ENCODE measurements at regions not wholly inside any gene's neighbourhood (a gene's known extent, or its start where the extent isn't known, plus 50 kb on each side); places are given as distances from the start of the nearest gene placed in this dataset.

GRCh38 chr12:102249079-102249841 is 51.6 kb upstream of the PMCH start:
- H4K20me1 ChIP-seq (ENCODE audit: insufficient read depth, low read length), result no peaks in the 10 kb centered on the region
- no peak overlapping the region for H2AFZ ChIP-seq (ENCODE audit: low read length)
- no peaks in the 10 kb centered on the region for H3K4me1 ChIP-seq (ENCODE audit: insufficient read depth, low read length, poor library complexity, severe bottlenecking)
- no peaks in the 10 kb centered on the region for H3K36me3 ChIP-seq (ENCODE audit: insufficient read depth, low read length)
- H3K9me3 ChIP-seq (ENCODE audit: low read length), result no peaks in the 10 kb centered on the region
- intact Hi-C loops (cut with micrococcal nuclease; ENCODE audit: unreplicated experiment), result no loop called here
- H3K27ac ChIP-seq (ENCODE audit: low read depth, low read length, poor library complexity, severe bottlenecking), result no peak overlapping the region
- BruUV-seq (replicated peaks), result no TSS peak
- H3K9me2 ChIP-seq (ENCODE audit: insufficient read depth, low read length), result no peaks in the 10 kb centered on the region
- no peak for TF ChIP-seq EZH2phosphoT487 (IDR thresholded peaks at IDR 0.05; ENCODE audit: borderline replicate concordance, low read depth, low read length)
- TF ChIP-seq CTCF (conservative IDR thresholded peaks at IDR 0.05; ENCODE audit: low read length), result no peak
- CTCF ChIA-PET (ENCODE audit: unreplicated experiment), result interaction anchor here (0.6 kb wide), 1 partner anchor 391 kb away, joined by 3 read pairs; no protein-coding TSS in a partner anchor
- no peak for DNase-seq (ENCODE audit: low spot score)
- POLR2A ChIA-PET, result interaction anchor here (0.5 to 1.1 kb wide), 5 partner anchors 15 to 165 kb away, joined by 3 to 5 read pairs (median 3); no protein-coding TSS in a partner anchor
- H3K4me3 ChIP-seq (ENCODE audit: low read depth, low read length, poor library complexity, severe bottlenecking), result no peak overlapping the region
- no peaks in the 10 kb centered on the region for H3K79me2 ChIP-seq (ENCODE audit: insufficient read depth, low read depth, low read length)
- H3K4me2 ChIP-seq (ENCODE audit: low read length), result no peak overlapping the region

Data from OCI-LY7 (cell line).